BE2C (cell line): ENCODE measurements at regions not wholly inside any gene's neighbourhood (a gene's known extent, or its start where the extent isn't known, plus 50 kb on each side); places are given as distances from the start of the nearest gene placed in this dataset.
A peak's percentile ranks its signal among the peaks of the same experiment; 100 is the strongest.

Source experiments
- DNase-seq: peaks from one replicate; pipeline ENCODE4 v3.0.0-alpha.2; 2020
- H3K27me3 ChIP-seq: fragments of 250-450 bp; sonication (Bioruptor Pico); 2 replicates; pipeline ENCODE4 v1.5.1; 2020; ENCODE audit warnings: mild to moderate bottlenecking
- H3K36me3 ChIP-seq: fragments of 250-450 bp; sonication (Bioruptor Pico); 2 replicates; pipeline ENCODE4 v1.5.1; 2020; ENCODE audit warnings: mild to moderate bottlenecking
- H3K4me1 ChIP-seq: fragments of 250-450 bp; sonication (Bioruptor Pico); 2 replicates; pipeline ENCODE4 v1.5.1; 2020
- H3K4me3 ChIP-seq: 2 replicates; pipeline ENCODE4 v1.5.1; 2011; ENCODE audit warnings: low read depth, low read length
- H3K9me3 ChIP-seq: fragments of 250-450 bp; sonication (Bioruptor Pico); 2 replicates; pipeline ENCODE4 v1.5.1; 2020
- CTCF ChIP-seq: IDR thresholded peaks from 2 replicates; pipeline ENCODE4 v1.5.1; 2012; ENCODE audit warnings: mild to moderate bottlenecking, low read depth, low read length

GRCh38 chr17:53696286-53696685 lies 126.4 kb upstream of the KIF2B start:
- Histone ChIP-seq H3K9me3 (no peaks in the 10 kb centered on the region), H3K27me3 (no peaks in the 10 kb centered on the region), H3K36me3 (no peaks in the 10 kb centered on the region), H3K4me1 (peaks cover 4% of the 10 kb centered on the region; the same call in 1 of the 2 replicates), H3K4me3 (no peak overlapping the region)
- TF ChIP-seq CTCF = no peak
- no peak for DNase-seq

GRCh38 chr17:53687324-53687723 lies 135.4 kb upstream of the KIF2B start:
- Histone ChIP-seq H3K27me3 (no peaks in the 10 kb centered on the region; the same call in 1 of the 2 replicates), H3K9me3 (no peaks in the 10 kb centered on the region), H3K4me1 (peaks cover 4% of the 10 kb centered on the region; the same call in 1 of the 2 replicates), H3K4me3 (peak overlapping the region; percentile 36), H3K36me3 (no peaks in the 10 kb centered on the region)
- no peak for TF ChIP-seq CTCF
- peak; percentile 81 for DNase-seq

- H3K27me3 ChIP-seq = no peaks in the 10 kb centered on the region; the same call in 1 of the 2 replicates
- H3K4me1 ChIP-seq = no peaks in the 10 kb centered on the region
- H3K4me3 ChIP-seq = no peak overlapping the region
- no peaks in the 10 kb centered on the region; the same call in 1 of the 2 replicates for H3K9me3 ChIP-seq
- TF ChIP-seq CTCF = no peak
- DNase-seq = no peak
- no peaks in the 10 kb centered on the region for H3K36me3 ChIP-seq
Observed at GRCh38 chr17:53680745-53681144, 142.0 kb upstream of the KIF2B start.

- TF ChIP-seq CTCF = no peak
- Histone ChIP-seq H3K4me1 (no peaks in the 10 kb centered on the region), H3K9me3 (no peaks in the 10 kb centered on the region), H3K4me3 (no peak overlapping the region), H3K27me3 (no peaks in the 10 kb centered on the region), H3K36me3 (no peaks in the 10 kb centered on the region)
- DNase-seq = no peak
Observed at GRCh38 chr17:53668854-53669253, 153.9 kb upstream of the KIF2B start.

GRCh38 chr17:53662608-53663007 lies 160.1 kb upstream of the KIF2B start:
- Histone ChIP-seq H3K9me3 (no peaks in the 10 kb centered on the region), H3K36me3 (no peaks in the 10 kb centered on the region), H3K4me3 (no peak overlapping the region), H3K4me1 (peaks cover 5% of the 10 kb centered on the region; the same call in 1 of the 2 replicates), H3K27me3 (no peaks in the 10 kb centered on the region)
- no peak for TF ChIP-seq CTCF
- DNase-seq = no peak

- no peaks in the 10 kb centered on the region for H3K36me3 ChIP-seq
- no peaks in the 10 kb centered on the region for H3K9me3 ChIP-seq
- H3K27me3 ChIP-seq = no peaks in the 10 kb centered on the region
- DNase-seq = no peak
- no peak for TF ChIP-seq CTCF
- no peak overlapping the region for H3K4me3 ChIP-seq
- peaks cover 5% of the 10 kb centered on the region; the same call in 1 of the 2 replicates for H3K4me1 ChIP-seq
Observed at GRCh38 chr17:53659181-53659580, 163.5 kb upstream of the KIF2B start.
